Breast epithelium (tissue), 3 donors: ENCODE measurements at regions not wholly inside any gene's neighbourhood (a gene's known extent, or its start where the extent isn't known, plus 50 kb on each side); places are given as distances from the start of the nearest gene placed in this dataset.

Source experiments
- CTCF ChIP-seq, 3 donors: fragments of 450-650 bp; IDR thresholded peaks; one replicate each; pipeline ENCODE4 v1.5.1; 2016 to 2017; ENCODE audit warnings: antibody characterized with exemption in 3 of 3, mild to moderate bottlenecking in 3 of 3, moderate library complexity in 3 of 3
- POLR2A ChIP-seq: fragments of 450-650 bp; IDR thresholded peaks from one replicate; pipeline ENCODE4 v1.6.1; 2016; ENCODE audit warnings: antibody characterized with exemption, mild to moderate bottlenecking, moderate library complexity
- POLR2AphosphoS5 ChIP-seq, 3 donors: sonication (generic); formaldehyde crosslinking; IDR thresholded peaks; one replicate each; pipeline ENCODE4 v1.6.1; 2017; ENCODE audit warnings: antibody characterized with exemption in 3 of 3

- TF ChIP-seq CTCF (IDR thresholded peaks at IDR 0.05) (no peak), POLR2A (no peak), POLR2AphosphoS5 (IDR thresholded peaks at IDR 0.05) (no peak)
Observed at GRCh38 chr19:46917002-46917401, 56.2 kb downstream of the ARHGAP35 start.
